ENCODE measurements at regions not wholly inside any gene's neighbourhood (a gene's known extent, or its start where the extent isn't known, plus 50 kb on each side); places are given as distances from the start of the nearest gene placed in this dataset.

GRCh38 chr20:50335105-50335504, 144.5 kb downstream of the CEBPB start:
- Histone ChIP-seq H3K27ac (no peak overlapping the region), H3K36me3 (no peaks in the 10 kb centered on the region), H3K4me3 (no peak overlapping the region), H3K9me3 (no peaks in the 10 kb centered on the region), H3K27me3 (no peaks in the 10 kb centered on the region), H3K4me1 (peaks cover 0 to 11% (median 0%) of the 10 kb centered on the region in 3 donors)
- TF ChIP-seq EP300 (IDR thresholded peaks at IDR 0.05) (no peak), CTCF (IDR thresholded peaks at IDR 0.05) (no peak), POLR2A (IDR thresholded peaks at IDR 0.05) (no peak), POLR2AphosphoS5 (IDR thresholded peaks at IDR 0.05) (no peak)
- ATAC-seq, result no peak
- 29% methylated on average over 2 of the region's 2 CpGs; no CpG with 5 or more reads in 1 of the 2 donors for WGBS, 2 donors (ENCODE audit: low coverage in 1 of 2)

GRCh38 chr20:50335866-50336265, 145.2 kb downstream of the CEBPB start:
- H3K27ac ChIP-seq, result no peak overlapping the region
- TF ChIP-seq POLR2A (IDR thresholded peaks at IDR 0.05), result no peak
- no peak for TF ChIP-seq CTCF (IDR thresholded peaks at IDR 0.05)
- TF ChIP-seq POLR2AphosphoS5 (IDR thresholded peaks at IDR 0.05), result no peak
- no peak for TF ChIP-seq EP300 (IDR thresholded peaks at IDR 0.05)
- H3K27me3 ChIP-seq, result no peaks in the 10 kb centered on the region
- no peak overlapping the region for H3K4me3 ChIP-seq
- WGBS, 2 donors (ENCODE audit: low coverage in 1 of 2), result 70 to 74% methylated on average over 4 to 7 of the region's 7 CpGs
- H3K36me3 ChIP-seq, result no peaks in the 10 kb centered on the region
- no peaks in the 10 kb centered on the region for H3K9me3 ChIP-seq
- peaks cover 0 to 11% (median 0%) of the 10 kb centered on the region in 3 donors for H3K4me1 ChIP-seq
- ATAC-seq, result no peak

GRCh38 chr20:50336661-50337060, 146.0 kb downstream of the CEBPB start:
- Histone ChIP-seq H3K27ac (no peak overlapping the region), H3K4me3 (no peak overlapping the region), H3K4me1 (peaks cover 0 to 11% (median 0%) of the 10 kb centered on the region in 3 donors), H3K27me3 (no peaks in the 10 kb centered on the region), H3K9me3 (no peaks in the 10 kb centered on the region), H3K36me3 (no peaks in the 10 kb centered on the region)
- no peak for ATAC-seq
- no peak for TF ChIP-seq CTCF (IDR thresholded peaks at IDR 0.05)
- 62 to 72% methylated on average over 6 of the region's 6 CpGs for WGBS, 2 donors (ENCODE audit: low coverage in 1 of 2)

- peak overlapping the region in 1 of 4 donors; percentile 61 for H3K27ac ChIP-seq
- no peaks in the 10 kb centered on the region for H3K27me3 ChIP-seq
- H3K36me3 ChIP-seq, result no peaks in the 10 kb centered on the region
- no peak overlapping the region for H3K4me3 ChIP-seq
- no peaks in the 10 kb centered on the region for H3K9me3 ChIP-seq
- no peak for ATAC-seq
- 89 to 98% methylated on average over 6 to 7 of the region's 13 CpGs for WGBS, 2 donors (ENCODE audit: low coverage in 1 of 2)
- no peak for TF ChIP-seq CTCF (IDR thresholded peaks at IDR 0.05)
- TF ChIP-seq EP300 (IDR thresholded peaks at IDR 0.05), result no peak
- TF ChIP-seq POLR2A (IDR thresholded peaks at IDR 0.05), result no peak
- TF ChIP-seq POLR2AphosphoS5 (IDR thresholded peaks at IDR 0.05), result no peak
- peaks cover 0 to 11% (median 0%) of the 10 kb centered on the region in 3 donors for H3K4me1 ChIP-seq
These were observed 147.2 kb downstream of the CEBPB start for GRCh38 chr20:50337521-50338466.

Data from gastroesophageal sphincter (tissue), 4 donors.